Endodermal cell (in vitro differentiated cells): ENCODE measurements at regions not wholly inside any gene's neighbourhood (a gene's known extent, or its start where the extent isn't known, plus 50 kb on each side); places are given as distances from the start of the nearest gene placed in this dataset.
A peak's percentile ranks its signal among the peaks of the same experiment; 100 is the strongest.

Source experiments
- DNase-seq: peaks from one replicate; pipeline ENCODE4 v3.0.0-alpha.2; 2017
- H3K27ac ChIP-seq: 2 replicates; pipeline ENCODE4 v1.5.1; 2013; ENCODE audit warnings: mild to moderate bottlenecking, low read depth, low read length, moderate library complexity
- H3K27me3 ChIP-seq: 2 replicates; pipeline ENCODE4 v1.6.1; 2013; ENCODE audit warnings: mild to moderate bottlenecking, low read length, moderate library complexity; ENCODE audit not compliant: insufficient read depth, control insufficient read depth, poor library complexity, severe bottlenecking
- H3K36me3 ChIP-seq: 2 replicates; pipeline ENCODE4 v1.7.0; 2013; ENCODE audit warnings: mild to moderate bottlenecking, low read length, moderate library complexity; ENCODE audit not compliant: control insufficient read depth, insufficient read depth
- H3K4me1 ChIP-seq: one replicate; pipeline ENCODE4 v1.7.0; 2013; ENCODE audit warnings: low read length; ENCODE audit not compliant: control insufficient read depth, insufficient read depth
- H3K4me3 ChIP-seq: 2 replicates; pipeline ENCODE4 v1.5.1; 2013; ENCODE audit warnings: mild to moderate bottlenecking, low read length, moderate library complexity
- H3K9ac ChIP-seq: 2 replicates; pipeline ENCODE4 v1.6.1; 2013; ENCODE audit warnings: mild to moderate bottlenecking, low read length, moderate library complexity; ENCODE audit not compliant: poor library complexity, severe bottlenecking; ENCODE audit errors: extremely low read depth
- H3K9me3 ChIP-seq: 2 replicates; pipeline ENCODE4 v1.6.1; 2013; ENCODE audit warnings: mild to moderate bottlenecking, low read length, moderate library complexity; ENCODE audit not compliant: control insufficient read depth
- H3K27ac Mint-ChIP-seq: 2 replicates; pipeline ENCODE4 v1.8.0; 2020; ENCODE audit warnings: mixed read lengths
- H3K27me3 Mint-ChIP-seq: 2 replicates; pipeline ENCODE4 v1.8.0; 2021; ENCODE audit warnings: mild to moderate bottlenecking, mixed read lengths; ENCODE audit not compliant: insufficient read depth
- H3K36me3 Mint-ChIP-seq: 2 replicates; pipeline ENCODE4 v1.8.0; 2020; ENCODE audit warnings: low read depth, mixed read lengths
- H3K4me1 Mint-ChIP-seq: 2 replicates; pipeline ENCODE4 v1.8.0; 2020; ENCODE audit warnings: mixed read lengths
- H3K4me3 Mint-ChIP-seq: 2 replicates; pipeline ENCODE4 v1.8.0; 2020; ENCODE audit warnings: mild to moderate bottlenecking, moderate library complexity, mixed read lengths
- H3K9me3 Mint-ChIP-seq: 2 replicates; pipeline ENCODE4 v1.8.0; 2020; ENCODE audit warnings: mild to moderate bottlenecking, mixed read lengths
- WGBS, 2 experiments: methylation state at CpG; one replicate each; pipeline versions ENCODE4 v1.1.5 to v1.1.7; 2013; ENCODE audit warnings: missing lambda C conversion rate in 2 of 2, mixed read lengths in 1 of 2; ENCODE audit not compliant: insufficient coverage in 1 of 2, insufficient read length in 1 of 2; 5-methylcytosine and 5-hydroxymethylcytosine counted together
- TF ChIP-seq, protein P1 (sequence below): fragments of 200-600 bp; sonication (generic); conservative IDR thresholded peaks from 2 replicates; pipeline ENCODE4 v1.5.0; 2021; ENCODE audit warnings: antibody characterized with exemption, mild to moderate bottlenecking

GRCh38 chr3:171548917-171549316, 88.7 kb upstream of the TNIK start:
- H3K4me3 Mint-ChIP-seq, result no peak overlapping the region
- 79 to 89% methylated on average over 2 to 4 of the region's 4 CpGs for WGBS, 2 experiments
- H3K27ac Mint-ChIP-seq, result no peak overlapping the region

GRCh38 chr3:171543759-171544300, 83.6 kb upstream of the TNIK start:
- H3K9me3 Mint-ChIP-seq, result no peaks in the 10 kb centered on the region
- WGBS, 2 experiments, result 91% methylated on average over 6 to 7 of the region's 7 CpGs
- TF ChIP-seq, protein P1, sequence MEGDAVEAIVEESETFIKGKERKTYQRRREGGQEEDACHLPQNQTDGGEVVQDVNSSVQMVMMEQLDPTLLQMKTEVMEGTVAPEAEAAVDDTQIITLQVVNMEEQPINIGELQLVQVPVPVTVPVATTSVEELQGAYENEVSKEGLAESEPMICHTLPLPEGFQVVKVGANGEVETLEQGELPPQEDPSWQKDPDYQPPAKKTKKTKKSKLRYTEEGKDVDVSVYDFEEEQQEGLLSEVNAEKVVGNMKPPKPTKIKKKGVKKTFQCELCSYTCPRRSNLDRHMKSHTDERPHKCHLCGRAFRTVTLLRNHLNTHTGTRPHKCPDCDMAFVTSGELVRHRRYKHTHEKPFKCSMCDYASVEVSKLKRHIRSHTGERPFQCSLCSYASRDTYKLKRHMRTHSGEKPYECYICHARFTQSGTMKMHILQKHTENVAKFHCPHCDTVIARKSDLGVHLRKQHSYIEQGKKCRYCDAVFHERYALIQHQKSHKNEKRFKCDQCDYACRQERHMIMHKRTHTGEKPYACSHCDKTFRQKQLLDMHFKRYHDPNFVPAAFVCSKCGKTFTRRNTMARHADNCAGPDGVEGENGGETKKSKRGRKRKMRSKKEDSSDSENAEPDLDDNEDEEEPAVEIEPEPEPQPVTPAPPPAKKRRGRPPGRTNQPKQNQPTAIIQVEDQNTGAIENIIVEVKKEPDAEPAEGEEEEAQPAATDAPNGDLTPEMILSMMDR, result no peak
- H3K27me3 Mint-ChIP-seq, result no peaks in the 10 kb centered on the region
- Histone ChIP-seq H3K36me3 (no peaks in the 10 kb centered on the region), H3K4me1 (no peaks in the 10 kb centered on the region), H3K27me3 (no peaks in the 10 kb centered on the region), H3K9me3 (no peaks in the 10 kb centered on the region), H3K27ac (no peak overlapping the region), H3K9ac (no peak overlapping the region), H3K4me3 (no peak overlapping the region)
- H3K4me3 Mint-ChIP-seq, result no peak overlapping the region
- H3K4me1 Mint-ChIP-seq, result peaks cover 3% of the 10 kb centered on the region
- H3K27ac Mint-ChIP-seq, result no peak overlapping the region
- no peaks in the 10 kb centered on the region for H3K36me3 Mint-ChIP-seq
- no peak for DNase-seq

More at GRCh38 chr3:171548917-171549316, 88.7 kb upstream of the TNIK start:
- TF ChIP-seq, protein P1, result no peak
- peaks cover 4% of the 10 kb centered on the region for H3K4me1 Mint-ChIP-seq
- Histone ChIP-seq H3K4me1 (no peaks in the 10 kb centered on the region), H3K9ac (no peak overlapping the region), H3K4me3 (no peak overlapping the region), H3K9me3 (no peaks in the 10 kb centered on the region), H3K27ac (peak overlapping the region; percentile 64), H3K27me3 (no peaks in the 10 kb centered on the region), H3K36me3 (no peaks in the 10 kb centered on the region)
- DNase-seq, result no peak
- H3K9me3 Mint-ChIP-seq, result no peaks in the 10 kb centered on the region
- peaks cover 3% of the 10 kb centered on the region for H3K27me3 Mint-ChIP-seq
- H3K36me3 Mint-ChIP-seq, result no peaks in the 10 kb centered on the region

DNA sequence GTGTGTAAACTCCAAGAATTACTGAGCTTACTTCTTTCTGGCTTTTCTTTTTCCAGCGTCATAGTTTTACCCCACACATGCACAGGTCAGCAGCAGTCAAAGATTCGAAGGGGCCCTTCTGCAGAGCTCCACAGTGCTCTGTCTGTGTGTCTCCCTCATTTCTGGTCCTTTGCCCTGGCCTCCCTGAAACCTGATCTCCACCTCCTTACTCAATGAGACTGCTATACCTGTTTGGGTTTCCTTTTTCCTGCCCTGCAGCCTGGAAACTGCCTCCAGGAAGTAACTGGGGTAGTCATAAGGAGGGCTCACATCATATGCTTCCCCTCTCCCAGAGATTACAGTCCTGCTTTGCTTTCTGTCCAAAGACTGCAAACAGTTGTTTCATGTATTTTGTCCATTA, 82.8 kb upstream of the TNIK start:
- TF ChIP-seq, protein P1, result no peak
- no peak for DNase-seq
- no peak overlapping the region for H3K27ac ChIP-seq
- WGBS, 2 experiments, result 78 to 81% methylated on average over 2 of the region's 2 CpGs
- H3K9me3 ChIP-seq, result no peaks in the 10 kb centered on the region
- H3K27me3 Mint-ChIP-seq, result no peaks in the 10 kb centered on the region
- H3K4me1 Mint-ChIP-seq, result no peaks in the 10 kb centered on the region
- H3K4me3 ChIP-seq, result no peak overlapping the region
- no peak overlapping the region for H3K9ac ChIP-seq
- no peak overlapping the region for H3K4me3 Mint-ChIP-seq
- no peaks in the 10 kb centered on the region for H3K9me3 Mint-ChIP-seq
- no peaks in the 10 kb centered on the region for H3K27me3 ChIP-seq
- H3K4me1 ChIP-seq, result no peaks in the 10 kb centered on the region
- no peak overlapping the region for H3K27ac Mint-ChIP-seq
- H3K36me3 ChIP-seq, result no peaks in the 10 kb centered on the region
- no peaks in the 10 kb centered on the region for H3K36me3 Mint-ChIP-seq
